Right lobe of liver (tissue), 6 donors: ENCODE measurements at regions not wholly inside any gene's neighbourhood (a gene's known extent, or its start where the extent isn't known, plus 50 kb on each side); places are given as distances from the start of the nearest gene placed in this dataset.

Source experiments
- ATAC-seq, 4 donors: fragments of 200-7000 bp; cut with Tn5 transposase; one replicate each; pipeline ENCODE4 v1.9.1; 2020; ENCODE audit warnings: mild to moderate bottlenecking in 4 of 4, moderate library complexity in 4 of 4
- DNase-seq, 3 donors: peaks; one replicate each; pipeline ENCODE4 v3.0.0-alpha.2; 2020
- H3K27ac ChIP-seq, 3 donors: fragments of 200-600 bp; one replicate each; pipeline ENCODE4 v1.8.0; 2022
- H3K27me3 ChIP-seq, 2 donors: fragments of 200-600 bp; one replicate each; pipeline ENCODE4 v1.8.0; 2022
- H3K36me3 ChIP-seq, 4 donors: fragments of 200-600 bp; sonication (generic) in 1 of 4; one replicate each; pipeline versions ENCODE4 v1.5.1 to v1.8.0; 2017 to 2022; ENCODE audit warnings: control low read depth in 1 of 4
- H3K4me1 ChIP-seq, 4 donors: fragments of 200-600 bp; sonication (generic) in 1 of 4; one replicate each; pipeline versions ENCODE4 v1.5.1 to v1.8.0; 2017 to 2022; ENCODE audit warnings: control low read depth in 1 of 4
- H3K4me3 ChIP-seq, 3 donors: fragments of 200-600 bp; one replicate each; pipeline ENCODE4 v1.8.0; 2022
- H3K9me3 ChIP-seq, 4 donors: fragments of 200-600 bp; sonication (generic) in 1 of 4; one replicate each; pipeline versions ENCODE4 v1.5.1 to v1.8.0; 2017 to 2022; ENCODE audit warnings: control low read depth in 1 of 4
- CTCF ChIP-seq, 4 donors: fragments of 200-600 bp in 3 of 4; fragments of 450-650 bp in 1 of 4; IDR thresholded peaks; one replicate each; pipeline versions ENCODE4 v1.5.1 to v1.8.0; 2016 to 2022; ENCODE audit warnings: antibody characterized with exemption in 4 of 4, mild to moderate bottlenecking in 2 of 4
- POLR2A ChIP-seq: fragments of 450-650 bp; IDR thresholded peaks from one replicate; pipeline ENCODE4 v1.6.1; 2017; ENCODE audit warnings: antibody characterized with exemption, mild to moderate bottlenecking
- WGBS: methylation state at CpG from one replicate; pipeline ENCODE4 v1.1.6; 2018; ENCODE audit warnings: low coverage, low lambda C conversion rate; ENCODE audit not compliant: insufficient coverage; ENCODE audit errors: missing lambda C conversion rate; 5-methylcytosine and 5-hydroxymethylcytosine counted together
- intact Hi-C, 2 donors: fragments of 100-400 bp; cut with DNase I; formaldehyde crosslinking; loops; one replicate each; pipeline versions ENCODE4 v1.11.2 to v1.14.1; 2022
- donor health status: DM: no; HTN: yes; CAD: no.
- donor health status: DM: no; HTN: no; CAD: no.
- donor health status: DM: no; HTN: no; CAD: no.
- donor health status: DM: no; HTN: yes; CAD: no.
- donor health status: DM: no; HTN: yes; CAD: no.

DNA sequence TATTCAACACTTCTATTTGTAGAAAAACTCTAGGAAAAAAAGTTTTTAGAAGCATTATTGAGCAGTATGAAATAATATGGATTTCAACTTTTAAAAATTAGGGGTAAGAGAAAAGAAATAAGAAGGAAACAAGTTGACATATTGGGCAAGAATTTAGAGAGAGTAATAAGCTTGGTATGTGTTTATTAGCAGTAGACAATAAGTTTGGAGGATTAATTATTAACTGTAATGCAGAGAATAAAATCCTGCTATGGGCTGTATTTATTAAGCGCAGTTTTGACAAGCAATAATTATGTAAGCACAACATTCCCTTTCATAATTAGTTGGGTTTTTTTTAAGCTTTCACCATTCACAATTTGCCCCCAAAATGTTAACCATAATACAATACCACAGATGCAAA lies 162.7 kb upstream of the SLC7A11 start:
- intact Hi-C loops, result no loop called here
- no peak for TF ChIP-seq POLR2A
- no peak for TF ChIP-seq CTCF (IDR thresholded peaks at IDR 0.05)
- H3K4me1 ChIP-seq, result no peaks in the 10 kb centered on the region
- H3K27ac ChIP-seq, result no peak overlapping the region
- no peaks in the 10 kb centered on the region for H3K27me3 ChIP-seq
- 92% methylated on average over 1 of the region's 1 CpG for WGBS
- no peaks in the 10 kb centered on the region for H3K36me3 ChIP-seq
- no peaks in the 10 kb centered on the region for H3K9me3 ChIP-seq
- H3K4me3 ChIP-seq, result no peak overlapping the region
- DNase-seq, result no peak
- ATAC-seq, result no peak

DNA sequence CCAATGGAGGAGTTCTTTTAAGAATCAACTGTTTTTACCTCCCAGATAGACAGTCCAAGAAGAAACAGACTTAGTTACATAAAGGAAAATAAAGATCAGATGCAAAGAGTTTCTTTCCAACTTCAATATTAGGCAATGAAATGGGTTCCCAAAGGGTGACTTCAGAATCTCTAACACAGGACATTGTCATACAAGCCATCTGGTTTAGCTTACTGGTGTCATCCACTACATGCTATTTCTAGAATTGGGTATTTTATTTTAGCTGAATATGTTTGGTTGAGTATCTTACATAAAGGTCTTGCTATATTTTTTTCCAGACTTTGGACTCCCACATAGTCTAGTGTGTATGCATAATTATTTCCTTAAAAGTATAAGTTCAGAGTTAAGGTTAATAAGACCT lies 162.1 kb upstream of the SLC7A11 start:
- Histone ChIP-seq H3K4me3 (no peak overlapping the region), H3K4me1 (no peaks in the 10 kb centered on the region), H3K9me3 (no peaks in the 10 kb centered on the region), H3K27ac (no peak overlapping the region), H3K27me3 (no peaks in the 10 kb centered on the region), H3K36me3 (no peaks in the 10 kb centered on the region)
- intact Hi-C loops, result no loop called here
- ATAC-seq (no peak), DNase-seq (no peak)
- TF ChIP-seq CTCF (IDR thresholded peaks at IDR 0.05) (no peak), POLR2A (no peak)

DNA sequence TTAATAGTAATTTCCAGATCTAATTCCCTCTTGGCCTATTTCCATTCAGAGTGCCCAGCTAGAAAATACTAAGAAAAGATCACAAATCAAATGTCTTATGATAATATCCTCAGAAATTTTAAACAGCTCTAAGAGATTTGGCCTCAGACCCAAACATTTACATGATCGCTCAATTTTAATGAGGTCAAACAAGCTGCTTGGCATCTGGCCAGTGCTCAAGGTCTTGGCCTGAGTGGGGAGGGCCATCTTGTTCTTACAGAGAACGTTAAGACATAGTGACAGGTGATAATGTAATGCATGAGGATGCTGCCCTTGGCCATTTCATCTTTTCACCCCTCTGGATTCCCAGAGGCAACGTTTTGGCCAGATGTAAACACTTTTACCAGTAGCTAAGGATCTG lies 159.2 kb upstream of the SLC7A11 start:
- TF ChIP-seq CTCF (IDR thresholded peaks at IDR 0.05) (no peak), POLR2A (no peak)
- ATAC-seq, result no peak
- no peaks in the 10 kb centered on the region for H3K36me3 ChIP-seq
- intact Hi-C loops, result no loop called here
- H3K4me1 ChIP-seq, result no peaks in the 10 kb centered on the region
- H3K27ac ChIP-seq, result no peak overlapping the region
- DNase-seq, result no peak
- WGBS, result 25% methylated on average over 3 of the region's 3 CpGs
- no peaks in the 10 kb centered on the region for H3K9me3 ChIP-seq
- no peaks in the 10 kb centered on the region for H3K27me3 ChIP-seq
- H3K4me3 ChIP-seq, result no peak overlapping the region

GRCh38 chr4:138400543-138400942 lies 158.4 kb upstream of the SLC7A11 start:
- no peak overlapping the region for H3K27ac ChIP-seq
- DNase-seq (no peak), ATAC-seq (no peak)
- H3K4me3 ChIP-seq, result no peak overlapping the region
- H3K9me3 ChIP-seq, result no peaks in the 10 kb centered on the region
- TF ChIP-seq CTCF (IDR thresholded peaks at IDR 0.05) (no peak), POLR2A (no peak)
- intact Hi-C loops, result no loop called here
- WGBS, result 35% methylated on average over 4 of the region's 4 CpGs
- no peaks in the 10 kb centered on the region for H3K4me1 ChIP-seq
- H3K27me3 ChIP-seq, result no peaks in the 10 kb centered on the region
- no peaks in the 10 kb centered on the region for H3K36me3 ChIP-seq

- DNase-seq (no peak), ATAC-seq (no peak)
- Histone ChIP-seq H3K27me3 (no peaks in the 10 kb centered on the region), H3K4me3 (no peak overlapping the region), H3K4me1 (no peaks in the 10 kb centered on the region), H3K36me3 (no peaks in the 10 kb centered on the region), H3K27ac (no peak overlapping the region), H3K9me3 (no peaks in the 10 kb centered on the region)
- TF ChIP-seq POLR2A, result no peak
- no peak for TF ChIP-seq CTCF (IDR thresholded peaks at IDR 0.05)
- intact Hi-C loops, result no loop called here
Measured at GRCh38 chr4:138400066-138400465, 157.9 kb upstream of the SLC7A11 start.
